Fibroblast of lung (primary cell): ENCODE measurements at regions not wholly inside any gene's neighbourhood (a gene's known extent, or its start where the extent isn't known, plus 50 kb on each side); places are given as distances from the start of the nearest gene placed in this dataset.

Source experiments
- DNase-seq, 2 donors: peaks; one replicate each; pipeline versions ENCODE4 v3.0.0 to v3.0.0-alpha.2; 2010; ENCODE audit warnings: low read depth in 2 of 2
- H2AFZ ChIP-seq: 2 replicates; pipeline ENCODE4 v1.5.1; 2012; ENCODE audit warnings: low read length, control low read depth, inconsistent platforms
- H3K27ac ChIP-seq: 2 replicates; pipeline ENCODE4 v1.5.1; 2011; ENCODE audit warnings: low read length, control low read depth; ENCODE audit not compliant: insufficient read depth
- H3K27me3 ChIP-seq: 2 replicates; pipeline ENCODE4 v1.5.1; 2011; ENCODE audit warnings: mild to moderate bottlenecking, low read length; ENCODE audit not compliant: control insufficient read depth, insufficient read depth
- H3K36me3 ChIP-seq: 2 replicates; pipeline ENCODE4 v1.5.1; 2011; ENCODE audit warnings: low read length; ENCODE audit not compliant: control insufficient read depth, insufficient read depth
- H3K4me1 ChIP-seq: 2 replicates; pipeline ENCODE4 v1.5.1; 2011; ENCODE audit warnings: low read length; ENCODE audit not compliant: control insufficient read depth, insufficient read depth; ENCODE audit errors: extremely low read depth
- H3K4me2 ChIP-seq: 2 replicates; pipeline ENCODE4 v1.5.1; 2011; ENCODE audit warnings: low read length, control low read depth; ENCODE audit not compliant: insufficient read depth; ENCODE audit errors: extremely low read depth
- H3K4me3 ChIP-seq, 4 experiments: fragments of 200-600 bp in 1 of 4; sonication (generic) in 1 of 4; replicated peaks in 1 of 4; 2 replicates each; pipeline ENCODE4 v1.5.1; 2011 to 2016; ENCODE audit warnings: low read length in 4 of 4, low read depth in 3 of 4, mild to moderate bottlenecking in 3 of 4, control low read depth in 2 of 4, inconsistent platforms in 1 of 4, mixed read lengths in 1 of 4; ENCODE audit not compliant: insufficient read depth in 1 of 4; ENCODE audit errors: control extremely low read depth in 1 of 4
- H3K79me2 ChIP-seq: 2 replicates; pipeline ENCODE4 v1.5.1; 2012; ENCODE audit warnings: mild to moderate bottlenecking, low read length, inconsistent platforms; ENCODE audit not compliant: control insufficient read depth, insufficient read depth
- H3K9ac ChIP-seq: 2 replicates; pipeline ENCODE4 v1.5.1; 2011; ENCODE audit warnings: mild to moderate bottlenecking, low read length, control low read depth; ENCODE audit not compliant: insufficient read depth
- H3K9me3 ChIP-seq: 2 replicates; pipeline ENCODE4 v1.5.1; 2012; ENCODE audit warnings: low read depth, low read length; ENCODE audit not compliant: control insufficient read depth, insufficient read depth
- H4K20me1 ChIP-seq: 2 replicates; pipeline ENCODE4 v1.5.1; 2011; ENCODE audit warnings: low read length; ENCODE audit not compliant: control insufficient read depth, insufficient read depth; ENCODE audit errors: extremely low read depth
- EZH2 ChIP-seq: IDR thresholded peaks from 2 replicates; pipeline ENCODE4 v1.5.1; 2012; ENCODE audit warnings: low read length, control low read depth, mild to moderate bottlenecking; ENCODE audit errors: missing control alignments
- TF ChIP-seq, protein P1 (sequence below), 2 donors: IDR thresholded peaks in 1 of 2; conservative IDR thresholded peaks in 1 of 2; 1 replicate in 1 of 2; 2 replicates in 1 of 2; pipeline ENCODE4 v1.5.1; 2011 to 2012; ENCODE audit warnings: low read length in 2 of 2, control low read depth in 1 of 2, inconsistent platforms in 1 of 2, low read depth in 1 of 2, mild to moderate bottlenecking in 1 of 2

DNA sequence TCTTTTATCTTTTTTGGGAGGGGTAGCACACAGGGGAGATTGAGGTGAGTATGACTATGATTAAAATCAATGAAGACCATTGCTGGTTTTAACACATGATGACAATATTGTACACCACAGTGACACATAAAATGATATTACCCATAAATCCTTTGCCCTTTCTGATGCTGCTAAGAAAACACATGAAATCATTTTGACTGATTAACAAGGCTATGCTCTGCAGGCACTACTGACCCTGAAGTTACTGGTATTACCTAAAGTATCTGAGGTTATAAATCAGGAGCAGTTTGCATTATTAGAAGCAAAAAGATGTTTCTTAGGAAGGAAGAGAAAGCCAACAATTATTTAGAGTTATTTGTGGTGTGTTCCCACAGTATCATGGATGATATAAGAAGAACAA, 701.2 kb upstream of the PTBP2 start:
- Histone ChIP-seq H3K36me3 (no peaks in the 10 kb centered on the region), H3K27ac (no peak overlapping the region), H3K79me2 (no peaks in the 10 kb centered on the region), H3K27me3 (no peaks in the 10 kb centered on the region), H3K9me3 (no peaks in the 10 kb centered on the region), H3K4me3 (no peak overlapping the region), H3K4me2 (no peak overlapping the region), H3K4me1 (no peaks in the 10 kb centered on the region), H4K20me1 (no peaks in the 10 kb centered on the region), H3K9ac (no peak overlapping the region), H2AFZ (no peak overlapping the region)
- TF ChIP-seq, protein P1, sequence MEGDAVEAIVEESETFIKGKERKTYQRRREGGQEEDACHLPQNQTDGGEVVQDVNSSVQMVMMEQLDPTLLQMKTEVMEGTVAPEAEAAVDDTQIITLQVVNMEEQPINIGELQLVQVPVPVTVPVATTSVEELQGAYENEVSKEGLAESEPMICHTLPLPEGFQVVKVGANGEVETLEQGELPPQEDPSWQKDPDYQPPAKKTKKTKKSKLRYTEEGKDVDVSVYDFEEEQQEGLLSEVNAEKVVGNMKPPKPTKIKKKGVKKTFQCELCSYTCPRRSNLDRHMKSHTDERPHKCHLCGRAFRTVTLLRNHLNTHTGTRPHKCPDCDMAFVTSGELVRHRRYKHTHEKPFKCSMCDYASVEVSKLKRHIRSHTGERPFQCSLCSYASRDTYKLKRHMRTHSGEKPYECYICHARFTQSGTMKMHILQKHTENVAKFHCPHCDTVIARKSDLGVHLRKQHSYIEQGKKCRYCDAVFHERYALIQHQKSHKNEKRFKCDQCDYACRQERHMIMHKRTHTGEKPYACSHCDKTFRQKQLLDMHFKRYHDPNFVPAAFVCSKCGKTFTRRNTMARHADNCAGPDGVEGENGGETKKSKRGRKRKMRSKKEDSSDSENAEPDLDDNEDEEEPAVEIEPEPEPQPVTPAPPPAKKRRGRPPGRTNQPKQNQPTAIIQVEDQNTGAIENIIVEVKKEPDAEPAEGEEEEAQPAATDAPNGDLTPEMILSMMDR (conservative IDR thresholded peaks at IDR 0.05 in 1 of 2, IDR thresholded peaks at IDR 0.05 in 1 of 2; ENCODE audit: low read depth in 1 of 2, low read length in 2 of 2): no peak
- TF ChIP-seq EZH2: no peak
- no peak for DNase-seq

DNA sequence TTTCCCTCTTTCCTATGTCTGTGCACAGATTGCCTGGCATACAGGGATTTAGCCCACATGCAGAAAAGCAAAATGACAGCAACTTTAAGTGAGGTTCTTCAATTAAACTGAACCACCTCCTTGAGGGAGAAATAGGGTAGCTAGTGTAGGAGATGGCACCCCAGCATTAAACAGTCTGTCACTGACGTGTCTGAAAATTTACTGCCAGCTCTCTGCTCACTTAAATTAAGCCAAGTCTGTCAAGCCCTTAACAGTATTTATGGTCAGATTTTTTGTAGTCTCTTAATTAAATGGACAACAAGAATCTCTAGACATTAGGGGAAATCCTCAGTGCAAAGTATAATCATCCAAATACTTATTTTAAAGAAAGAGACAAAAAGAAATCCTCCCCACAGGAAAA, 696.5 kb upstream of the PTBP2 start:
- DNase-seq: no peak
- no peak overlapping the region for H3K9ac ChIP-seq
- no peak overlapping the region for H3K4me3 ChIP-seq
- H2AFZ ChIP-seq: no peak overlapping the region
- TF ChIP-seq, protein P1 (conservative IDR thresholded peaks at IDR 0.05 in 1 of 2, IDR thresholded peaks at IDR 0.05 in 1 of 2; ENCODE audit: low read depth in 1 of 2, low read length in 2 of 2): no peak
- TF ChIP-seq EZH2: no peak
- H3K4me1 ChIP-seq: no peaks in the 10 kb centered on the region
- H3K36me3 ChIP-seq: no peaks in the 10 kb centered on the region
- H3K79me2 ChIP-seq: no peaks in the 10 kb centered on the region
- H3K27me3 ChIP-seq: no peaks in the 10 kb centered on the region
- no peaks in the 10 kb centered on the region for H3K9me3 ChIP-seq
- no peak overlapping the region for H3K27ac ChIP-seq
- no peak overlapping the region for H3K4me2 ChIP-seq
- no peaks in the 10 kb centered on the region for H4K20me1 ChIP-seq

DNA sequence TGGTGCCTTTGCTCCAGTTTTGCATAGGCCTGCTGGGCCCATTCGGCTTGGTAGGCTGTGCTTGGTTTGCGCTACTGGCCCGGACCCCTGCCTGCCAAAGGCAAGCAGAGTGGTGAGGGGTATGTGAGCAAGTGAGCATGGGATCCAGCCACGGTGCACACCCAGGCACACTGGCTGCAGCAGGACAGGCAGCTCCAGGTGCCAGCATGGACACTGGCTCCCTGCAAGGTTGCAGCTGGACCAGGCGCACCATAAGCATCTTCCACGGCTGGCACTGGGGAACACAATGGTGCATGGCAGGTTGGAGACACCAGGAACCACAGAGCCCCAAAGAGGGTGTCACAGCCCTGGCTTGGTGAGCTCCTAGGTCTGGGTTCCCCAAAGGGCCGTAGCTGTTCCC, 693.5 kb upstream of the PTBP2 start:
- no peak for DNase-seq
- Histone ChIP-seq H3K27ac (no peak overlapping the region), H4K20me1 (no peaks in the 10 kb centered on the region), H3K4me2 (no peak overlapping the region), H3K27me3 (no peaks in the 10 kb centered on the region), H3K9ac (no peak overlapping the region), H3K36me3 (no peaks in the 10 kb centered on the region), H3K4me1 (no peaks in the 10 kb centered on the region), H3K79me2 (no peaks in the 10 kb centered on the region), H3K4me3 (no peak overlapping the region), H2AFZ (no peak overlapping the region), H3K9me3 (no peaks in the 10 kb centered on the region)
- TF ChIP-seq, protein P1 (conservative IDR thresholded peaks at IDR 0.05 in 1 of 2, IDR thresholded peaks at IDR 0.05 in 1 of 2; ENCODE audit: low read depth in 1 of 2, low read length in 2 of 2): no peak
- no peak for TF ChIP-seq EZH2
